NK-92 treated with Interleukin-12 subunit alpha and Interleukin-12 subunit beta, amount 100 ng/mL, for 24 hours (cell line): ENCODE measurements at regions not wholly inside any gene's neighbourhood (a gene's known extent, or its start where the extent isn't known, plus 50 kb on each side); places are given as distances from the start of the nearest gene placed in this dataset.

ENCODE experiments used
- DNase-seq: peaks from one replicate; lab custom pipeline; 2025; lab: John Stamatoyannopoulos, UW

DNA sequence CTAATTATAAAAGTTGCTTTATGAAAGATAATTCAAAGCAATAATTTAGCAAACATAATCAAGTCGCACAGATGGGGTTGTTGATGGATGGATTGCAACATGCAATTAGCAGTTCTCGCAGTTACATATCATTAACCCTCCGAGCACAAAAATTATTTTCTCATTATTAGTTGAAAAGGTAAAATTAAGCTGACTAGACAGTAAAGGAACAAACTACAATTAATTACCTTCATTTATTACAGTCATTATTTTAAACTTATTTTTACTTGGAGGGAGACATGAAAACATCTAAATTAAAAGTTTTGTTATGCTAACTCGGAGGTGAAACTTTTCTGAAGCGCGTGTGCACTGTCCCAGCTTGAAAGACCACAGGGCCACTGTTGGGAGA, 146.9 kb downstream of the PHETA1 start:
- DNase-seq: no peak

DNA sequence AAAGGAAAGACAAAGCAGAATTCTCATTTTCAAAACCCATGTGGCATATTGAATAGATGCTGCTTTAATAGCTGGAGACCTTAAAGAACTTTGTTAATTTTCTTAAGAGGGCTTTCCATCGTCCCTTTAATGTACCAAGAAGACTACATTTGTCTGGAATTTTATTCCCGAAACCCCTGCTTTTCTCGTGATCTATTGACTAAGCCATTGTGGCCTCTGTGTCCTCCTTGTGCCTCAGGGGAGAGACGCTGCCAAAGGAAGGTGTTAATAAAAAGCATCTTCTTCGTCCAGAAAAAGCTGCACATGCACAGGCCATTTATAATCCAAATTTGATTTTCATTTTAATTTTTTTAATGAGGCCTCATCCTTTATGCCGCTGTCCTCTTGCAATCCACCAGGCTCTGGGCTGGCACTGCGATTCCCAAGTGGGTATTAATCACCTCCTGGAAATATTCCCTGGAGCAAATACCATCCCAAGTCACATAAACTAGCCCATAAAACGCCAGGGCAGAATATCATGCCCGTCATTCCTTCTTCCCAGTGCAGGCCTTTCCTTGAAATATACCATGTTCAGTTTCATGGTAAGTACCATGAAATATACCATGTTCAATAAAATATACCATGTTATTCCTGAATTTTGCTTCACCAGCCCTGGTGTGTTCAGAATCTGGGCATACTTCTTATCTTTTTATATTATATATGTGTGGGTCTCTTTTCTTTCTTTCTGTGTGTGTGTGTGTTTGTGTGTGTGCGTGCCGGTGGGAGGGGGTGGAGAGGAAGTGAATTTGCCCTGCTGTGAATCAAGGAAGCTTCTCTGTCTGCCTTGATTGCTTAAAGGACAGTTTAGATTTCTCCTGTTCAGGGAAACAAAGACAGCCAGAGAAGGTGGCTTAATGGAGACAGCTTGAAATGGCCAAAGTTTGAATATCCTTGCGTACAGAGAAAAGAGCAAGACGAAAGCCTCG, 147.6 kb downstream of the PHETA1 start:
- no peak for DNase-seq

DNA sequence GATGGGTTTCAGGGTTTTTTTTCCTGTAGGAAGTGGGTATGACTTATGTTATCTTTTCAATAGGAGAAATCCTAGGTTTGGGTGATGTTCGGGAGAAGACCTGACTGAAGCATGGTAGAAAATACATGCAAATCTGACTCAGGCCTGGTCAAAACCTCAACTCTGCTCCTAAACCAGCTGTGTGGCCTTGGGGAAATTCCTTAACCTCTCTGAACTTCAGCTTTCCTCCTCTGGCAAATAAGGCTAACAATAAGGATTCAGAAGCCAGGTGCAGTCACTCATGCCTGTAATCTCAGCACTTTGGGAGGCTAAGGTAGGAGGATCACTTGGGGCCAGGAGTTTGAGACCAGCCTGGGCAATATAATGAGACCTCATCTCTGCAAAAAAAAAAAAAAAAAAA, 148.5 kb downstream of the PHETA1 start:
- no peak for DNase-seq

DNA sequence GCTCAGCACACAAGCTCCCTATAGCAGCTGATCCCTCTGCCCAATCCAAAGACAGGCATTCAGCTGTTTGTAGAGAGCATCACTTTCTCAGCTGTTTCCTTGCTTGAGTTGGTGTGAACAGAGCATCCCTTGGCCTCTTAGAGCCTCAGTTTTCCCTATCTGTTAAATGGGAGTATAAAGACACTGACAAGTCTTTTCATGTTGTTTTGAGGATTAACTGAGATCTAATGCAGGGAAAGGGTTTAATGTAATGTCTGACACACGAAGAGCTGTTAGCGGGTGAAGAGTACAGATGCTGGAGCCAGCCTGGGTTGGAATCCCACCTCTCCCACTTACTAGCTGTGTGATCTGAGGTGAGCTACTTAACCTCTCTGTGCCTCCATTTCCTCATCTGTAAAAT, 149.5 kb downstream of the PHETA1 start:
- DNase-seq: no peak

GRCh38 chr12:111218499-111218898, 150.4 kb downstream of the PHETA1 start:
- DNase-seq: no peak

DNA sequence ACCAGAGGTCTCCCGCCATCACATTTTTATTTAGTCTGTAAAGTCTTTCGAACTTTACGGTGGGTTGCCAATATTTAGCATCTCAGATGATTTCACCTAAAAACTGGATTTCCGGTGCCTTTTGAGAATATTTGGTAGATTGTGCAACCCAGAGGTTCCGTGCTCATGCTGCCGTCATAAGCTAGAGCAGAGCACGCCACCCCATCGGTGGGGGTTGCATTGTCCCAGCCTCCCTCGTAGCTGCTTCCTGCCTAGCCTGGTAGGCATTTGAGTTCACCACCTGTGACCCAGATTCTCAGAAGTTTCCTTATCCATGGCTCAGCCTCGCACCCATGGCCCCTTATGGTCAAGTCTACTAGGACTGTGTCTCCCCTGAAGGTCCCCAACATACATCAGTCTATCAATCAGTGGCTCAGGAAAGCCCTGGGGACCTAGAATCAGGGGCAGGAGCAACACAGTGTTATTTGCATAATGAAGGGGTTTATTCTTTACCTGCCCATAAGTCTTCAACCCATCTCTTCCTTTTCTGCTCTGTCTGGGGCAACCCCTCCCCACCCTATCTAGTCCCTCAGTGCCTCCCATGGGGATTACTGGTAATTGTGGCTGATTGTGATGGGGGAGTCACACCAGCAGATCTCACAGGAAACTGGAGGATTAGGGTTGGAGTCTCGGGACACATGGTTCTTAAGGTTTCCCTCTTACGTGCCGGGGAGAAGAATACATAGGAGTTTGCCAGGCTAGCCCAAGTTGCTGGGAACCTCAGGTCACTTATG, 152.3 kb downstream of the PHETA1 start:
- DNase-seq: no peak

- DNase-seq: no peak
These were observed 153.0 kb downstream of the PHETA1 start for GRCh38 chr12:111215881-111216280.

DNA sequence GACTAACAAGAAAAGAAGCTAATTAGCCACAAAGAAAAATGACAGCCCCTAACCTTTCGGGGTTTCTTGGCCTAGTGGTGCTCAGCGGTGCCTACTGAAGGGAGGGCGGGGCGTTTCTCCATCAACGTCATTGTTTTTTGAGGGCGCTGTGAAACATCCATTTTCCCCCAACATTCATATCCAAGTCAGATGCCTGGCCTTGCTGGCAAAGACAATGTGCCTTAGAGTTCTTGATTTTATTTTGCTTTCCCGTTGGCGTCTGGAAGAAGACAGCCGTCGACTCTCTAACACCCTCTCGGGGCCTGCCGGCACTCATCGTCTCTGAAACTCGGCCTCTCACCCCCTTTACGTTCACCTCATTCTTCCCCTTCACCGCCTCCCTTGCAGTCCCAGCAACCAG, 154.5 kb downstream of the PHETA1 start:
- DNase-seq: no peak

GRCh38 chr12:111213561-111213960, 155.3 kb downstream of the PHETA1 start:
- no peak for DNase-seq

GRCh38 chr12:111212814-111213456, 156.0 kb downstream of the PHETA1 start:
- no peak for DNase-seq

DNA sequence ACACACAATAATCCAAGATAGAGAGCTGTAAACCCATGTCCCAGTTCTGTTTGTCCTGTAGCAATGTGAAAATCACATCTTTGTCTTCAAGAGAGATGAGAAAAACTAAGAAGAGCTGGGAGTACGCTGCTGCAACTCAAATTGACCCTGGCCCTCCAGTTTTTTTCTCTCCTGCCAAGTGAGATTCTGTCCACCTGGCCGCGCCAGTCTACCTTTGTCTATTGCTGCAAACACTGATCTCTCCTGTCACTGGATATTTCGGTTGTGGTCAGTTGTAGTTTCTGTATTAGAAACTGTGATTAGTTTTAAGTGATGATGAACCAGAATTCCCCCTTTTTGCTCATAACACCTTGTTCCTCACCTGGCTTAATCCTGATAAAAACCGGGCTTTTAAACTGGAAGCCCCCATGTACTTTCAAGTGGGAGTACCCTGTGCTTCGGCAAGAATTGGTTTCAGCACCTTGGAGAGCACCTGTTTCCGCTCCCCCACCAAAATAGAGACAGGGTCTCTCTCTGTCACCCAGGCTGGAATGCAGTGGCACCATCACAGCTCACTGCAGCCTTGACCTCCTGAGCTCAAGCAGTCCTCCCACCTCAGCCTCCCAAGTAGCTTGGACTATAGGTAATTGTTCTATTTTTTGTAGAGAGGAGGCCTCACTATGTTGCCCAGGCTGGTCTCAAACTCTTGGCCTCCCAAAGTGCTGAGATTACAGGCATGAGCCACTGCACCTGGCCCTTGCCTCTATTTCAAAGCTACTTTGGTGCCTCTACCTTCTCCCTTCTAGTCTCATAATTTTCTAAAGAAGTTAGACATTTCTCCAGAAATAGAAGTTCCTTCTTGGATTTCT, 156.8 kb downstream of the PHETA1 start:
- no peak for DNase-seq

- no peak for DNase-seq
These were observed 159.1 kb downstream of the PHETA1 start for GRCh38 chr12:111209811-111210210.

GRCh38 chr12:111207761-111208160, 161.1 kb downstream of the PHETA1 start:
- DNase-seq: no peak

GRCh38 chr12:111204788-111205241, 164.1 kb downstream of the PHETA1 start:
- no peak for DNase-seq

DNA sequence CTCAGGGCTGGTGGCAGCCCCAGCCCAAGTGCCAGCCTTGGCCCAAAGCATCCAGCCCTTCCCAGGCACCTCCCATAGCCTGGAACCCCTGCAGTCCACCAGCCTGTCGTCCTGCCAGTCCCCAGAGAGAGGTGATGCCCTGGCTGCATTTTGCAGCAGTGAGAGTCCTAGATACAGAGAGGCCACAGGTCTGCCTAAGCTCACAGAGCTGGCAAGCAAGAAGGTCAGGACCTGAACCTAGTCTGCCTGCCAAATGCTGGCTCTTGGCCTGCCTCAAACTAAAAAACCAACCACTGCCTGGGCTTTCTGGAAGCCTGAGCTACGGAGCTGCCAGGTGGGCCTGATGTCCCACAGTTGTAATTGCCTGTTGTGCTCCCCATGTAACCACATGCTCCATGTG, 164.9 kb downstream of the PHETA1 start:
- DNase-seq: no peak

- DNase-seq: no peak
These were observed 165.4 kb downstream of the PHETA1 start for GRCh38 chr12:111203446-111203845.

- DNase-seq: no peak
These were observed 166.5 kb downstream of the PHETA1 start for GRCh38 chr12:111202237-111202915.

GRCh38 chr12:111201495-111202236, 167.2 kb downstream of the PHETA1 start:
- no peak for DNase-seq

GRCh38 chr12:111201036-111201435, 167.9 kb downstream of the PHETA1 start:
- DNase-seq: no peak

DNA sequence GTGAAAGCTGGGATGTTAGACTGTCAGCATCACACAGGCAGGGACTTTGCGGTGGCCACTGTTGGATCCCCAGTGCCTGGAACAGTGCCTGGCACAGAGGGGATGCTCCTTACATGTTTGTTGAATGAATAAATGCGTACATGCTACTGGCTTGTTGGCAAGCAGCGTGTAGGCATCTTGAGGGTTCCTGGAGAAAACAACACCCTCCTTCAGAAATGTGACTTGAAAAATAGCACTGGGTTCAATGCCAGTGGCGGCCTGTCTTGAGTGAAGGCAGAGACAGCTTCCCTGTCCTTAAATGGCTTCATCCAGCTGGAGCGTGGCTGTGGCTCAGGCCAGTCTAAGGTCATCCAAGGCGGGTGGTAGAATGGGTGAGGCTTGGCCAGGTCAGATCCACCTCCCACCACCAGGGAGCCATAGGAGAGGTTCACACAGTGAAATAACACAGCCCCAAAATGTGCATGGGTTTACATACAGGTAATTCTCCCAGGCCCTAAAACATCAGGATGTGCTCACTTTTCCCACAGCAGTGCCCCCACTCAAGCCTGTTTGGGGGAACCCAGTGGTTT, 171.4 kb downstream of the PHETA1 start:
- DNase-seq: no peak
